ENCODE measurements at regions not wholly inside any gene's neighbourhood (a gene's known extent, or its start where the extent isn't known, plus 50 kb on each side); places are given as distances from the start of the nearest gene placed in this dataset.

DNA sequence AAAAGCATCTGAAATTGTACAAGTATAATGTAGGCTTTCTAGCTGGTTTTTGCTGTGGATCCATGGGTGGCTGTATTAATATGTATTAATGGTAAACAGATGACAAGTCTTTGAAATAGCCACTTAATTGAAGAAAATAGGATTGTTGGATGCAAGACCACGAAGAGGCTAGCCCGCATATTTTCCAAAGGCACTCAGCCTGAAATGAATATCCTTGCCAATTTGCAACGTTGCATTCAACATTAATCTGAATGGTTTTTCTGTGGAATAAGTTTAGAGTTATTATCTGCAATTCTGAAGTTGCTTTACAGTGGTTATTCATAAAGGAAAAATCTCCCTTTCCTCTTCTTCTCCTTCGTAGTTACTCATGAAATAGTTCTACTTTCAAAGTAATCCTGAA lies 86.2 kb upstream of the SPATS2L start:
- DNase-seq: no peak

DNA sequence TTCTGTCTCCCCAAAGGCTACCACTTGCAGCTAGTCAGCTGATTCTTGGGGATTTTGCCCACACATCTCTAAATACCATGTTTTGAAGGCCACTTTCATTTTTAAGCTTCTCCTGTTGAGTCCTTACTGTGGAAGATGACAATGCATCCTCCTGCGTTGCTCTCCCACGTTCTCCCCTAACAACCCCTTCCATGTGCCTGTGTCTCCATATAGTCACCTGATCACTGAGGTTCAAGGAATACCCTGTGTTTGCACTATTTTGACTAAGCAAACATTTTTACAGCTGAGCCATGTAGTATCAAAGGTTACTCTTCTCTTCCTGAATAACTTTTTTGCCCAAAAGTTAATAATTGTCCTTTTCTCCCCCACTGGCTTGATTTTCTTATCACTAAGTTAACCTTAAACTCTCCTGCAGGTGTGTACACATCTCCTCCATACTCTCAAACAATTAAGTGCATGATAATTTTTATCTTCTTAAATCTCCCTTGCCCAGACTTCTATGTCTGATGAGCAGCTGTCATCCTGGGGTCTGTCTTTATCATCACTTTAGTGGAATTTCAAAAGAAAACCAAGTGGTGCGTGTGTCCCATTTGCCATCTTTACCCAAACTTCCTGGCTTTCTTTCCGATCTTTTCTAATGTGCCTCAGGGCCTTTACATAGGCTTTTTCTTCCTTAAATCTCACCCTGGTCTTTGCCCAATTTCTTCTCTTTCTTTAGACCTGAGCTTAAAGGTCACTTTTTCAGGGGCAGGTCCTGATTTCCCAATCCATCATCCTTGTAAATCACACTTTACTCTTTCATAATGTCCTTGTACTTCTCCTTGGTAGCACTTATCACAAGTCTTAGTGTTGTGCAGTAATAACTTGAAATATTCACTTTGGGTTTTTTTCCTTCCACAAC lies 85.2 kb upstream of the SPATS2L start:
- DNase-seq: no peak

DNA sequence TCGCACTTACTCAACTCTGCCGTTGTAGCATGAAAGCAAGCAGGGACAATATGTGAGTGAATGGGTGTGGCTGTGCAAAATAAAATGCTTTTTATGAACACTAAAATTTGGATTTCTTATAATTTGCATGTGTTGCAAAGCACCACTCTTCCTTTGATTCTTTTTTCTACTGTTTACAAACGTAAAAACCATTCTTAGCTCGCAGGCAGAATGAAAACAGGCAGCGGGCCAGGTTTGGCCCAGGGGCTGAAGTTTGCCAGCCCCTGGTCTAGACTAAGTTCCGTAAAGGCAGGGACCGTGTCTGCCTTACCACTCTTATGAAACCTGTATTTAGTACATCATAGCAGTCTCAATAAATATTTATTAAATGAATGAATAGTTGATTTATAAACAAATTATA lies 83.7 kb upstream of the SPATS2L start:
- no peak for DNase-seq

DNA sequence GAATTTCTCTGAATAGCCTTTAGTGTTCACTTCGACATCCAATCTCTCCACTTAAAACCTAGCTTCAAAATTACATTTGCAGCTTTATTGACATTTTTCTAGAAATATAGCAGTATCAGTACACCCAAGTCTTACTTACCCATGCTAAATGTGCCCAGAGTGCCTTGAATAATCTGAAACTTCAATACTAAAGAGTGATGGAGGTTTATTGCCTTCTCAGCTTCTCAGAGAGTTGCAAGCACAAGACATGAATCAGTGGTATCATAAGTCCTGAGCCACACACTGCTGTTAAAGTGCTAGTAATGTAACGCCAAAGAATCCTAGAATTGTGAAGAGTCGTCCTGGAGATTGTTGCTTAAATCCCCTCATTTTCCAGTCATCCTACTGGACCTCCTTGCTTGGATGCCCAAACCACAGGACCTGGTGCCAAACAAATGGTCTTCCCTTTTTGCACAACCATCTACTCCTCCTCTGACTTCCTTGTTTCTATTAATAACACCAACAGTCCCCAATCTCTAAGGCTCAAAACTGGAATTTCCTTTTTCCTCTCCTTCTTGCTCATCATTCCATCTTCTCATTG lies 83.2 kb upstream of the SPATS2L start:
- no peak for DNase-seq

DNA sequence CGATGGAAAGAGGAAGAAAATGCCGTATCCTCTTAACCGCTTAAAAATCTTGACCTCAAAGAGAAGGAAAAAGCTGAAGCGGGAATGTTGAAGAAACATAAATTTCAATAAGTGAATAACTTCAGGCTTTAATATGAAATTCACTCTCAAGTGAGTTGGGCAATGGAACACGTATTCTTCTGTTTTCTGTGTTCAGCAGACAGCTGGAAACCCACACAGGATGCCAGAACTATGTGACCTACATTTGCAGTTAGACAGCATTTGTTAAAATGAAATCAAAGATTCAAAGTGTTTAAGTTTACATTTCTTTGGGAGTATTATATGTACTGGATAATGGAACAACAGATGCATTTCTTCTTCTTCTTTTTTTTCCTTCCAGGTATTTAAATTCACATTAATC lies 80.5 kb upstream of the SPATS2L start:
- DNase-seq: no peak

DNA sequence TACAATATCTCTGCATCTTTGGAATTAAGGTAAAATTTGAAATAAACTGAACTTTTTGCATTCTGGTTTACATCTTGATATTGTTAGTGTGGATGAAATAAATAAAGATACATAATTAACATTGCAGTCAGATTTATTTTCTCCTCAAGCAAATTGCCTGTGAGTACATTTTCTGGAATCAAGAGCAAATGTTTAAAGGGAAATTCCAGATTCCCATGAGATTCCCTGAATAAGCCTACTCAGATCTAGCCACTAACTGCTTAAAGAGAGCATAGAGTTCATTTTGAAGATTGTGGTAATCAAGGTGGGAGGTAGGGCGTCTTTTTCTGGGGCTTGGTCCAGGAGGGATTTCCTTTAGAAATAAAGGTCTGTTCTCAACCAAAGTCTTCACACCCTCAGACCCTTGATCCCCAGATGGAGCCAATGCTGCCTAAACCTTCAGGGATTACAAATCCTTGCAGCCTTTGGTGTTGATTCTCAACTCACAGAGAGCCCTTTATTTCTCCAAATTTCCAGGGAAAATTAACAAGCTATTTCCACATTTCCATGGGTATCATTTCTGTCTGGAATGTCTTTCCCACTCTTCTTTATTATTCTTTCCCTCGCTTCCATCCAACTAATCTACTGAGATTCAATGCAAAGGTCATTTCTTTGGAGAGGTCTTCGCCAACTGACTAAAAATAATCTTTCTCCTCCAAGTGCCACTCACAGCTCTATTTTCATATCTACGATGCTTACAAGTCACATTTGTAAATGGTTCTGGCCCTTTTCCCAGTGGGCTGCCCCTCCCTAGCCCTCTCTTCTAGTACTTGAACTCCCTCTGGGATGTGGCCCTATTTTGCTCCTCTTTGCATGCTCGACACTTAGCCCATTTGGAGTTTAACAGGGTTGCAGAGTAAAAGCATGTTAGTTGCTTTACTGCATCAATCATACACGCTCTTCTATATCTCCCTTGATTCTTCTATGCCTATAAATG lies 79.8 kb upstream of the SPATS2L start:
- no peak for DNase-seq

DNA sequence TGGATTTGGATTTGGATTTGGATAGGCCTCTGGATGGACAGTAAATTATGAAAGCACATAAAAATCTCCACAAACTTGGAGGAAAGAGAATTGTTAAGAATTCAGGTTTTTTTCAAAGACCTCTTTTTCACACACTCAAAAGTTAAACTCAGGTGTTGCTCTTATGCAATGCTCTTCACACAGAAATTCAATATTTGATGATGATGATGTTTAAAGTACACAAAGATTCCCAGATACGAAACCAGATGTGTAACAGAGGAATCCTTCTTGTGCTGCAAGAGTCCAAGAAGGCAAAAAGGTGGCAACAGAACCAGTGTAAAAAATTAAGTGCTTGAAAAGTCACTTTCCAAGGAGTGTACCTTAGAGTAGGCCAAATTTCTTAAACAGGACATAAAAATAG lies 75.8 kb upstream of the SPATS2L start:
- no peak for DNase-seq

DNA sequence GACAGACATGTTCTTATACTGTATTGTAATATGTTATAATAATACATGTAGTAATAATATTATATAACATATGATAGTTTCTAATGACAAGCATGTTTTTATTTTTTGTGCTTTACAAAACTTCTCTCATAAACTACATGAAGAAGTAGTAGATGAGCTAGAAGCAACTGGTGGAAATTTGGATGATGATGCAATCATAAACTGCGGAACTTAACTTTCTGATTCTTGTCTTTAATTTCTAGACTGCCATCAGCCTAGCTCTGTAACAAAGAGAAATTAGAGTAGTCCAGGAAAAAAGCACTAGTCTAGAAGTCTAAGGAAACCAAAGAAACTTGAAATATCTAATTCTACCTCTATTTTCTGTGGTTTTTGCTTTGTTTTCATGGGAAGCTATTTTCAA lies 71.0 kb upstream of the SPATS2L start:
- DNase-seq: no peak

DNA sequence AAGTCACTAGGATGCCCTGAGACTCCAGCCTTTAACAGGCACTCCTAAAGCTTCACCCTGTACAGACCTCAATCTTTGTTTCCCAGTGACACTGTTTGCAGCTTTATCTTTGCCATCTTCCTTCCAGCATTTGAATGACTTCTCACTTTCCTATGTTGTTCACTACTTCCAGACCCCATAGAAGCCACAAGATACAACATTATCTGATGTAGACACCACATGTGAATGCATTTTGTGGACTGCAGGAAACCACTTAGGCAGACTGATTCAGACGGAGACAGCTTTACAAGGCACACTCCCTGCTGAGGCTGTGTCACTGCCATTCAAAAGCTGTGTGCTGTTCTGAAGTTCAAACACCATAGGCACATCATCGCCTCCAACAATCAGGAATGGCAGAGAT lies 67.3 kb upstream of the SPATS2L start:
- no peak for DNase-seq

DNA sequence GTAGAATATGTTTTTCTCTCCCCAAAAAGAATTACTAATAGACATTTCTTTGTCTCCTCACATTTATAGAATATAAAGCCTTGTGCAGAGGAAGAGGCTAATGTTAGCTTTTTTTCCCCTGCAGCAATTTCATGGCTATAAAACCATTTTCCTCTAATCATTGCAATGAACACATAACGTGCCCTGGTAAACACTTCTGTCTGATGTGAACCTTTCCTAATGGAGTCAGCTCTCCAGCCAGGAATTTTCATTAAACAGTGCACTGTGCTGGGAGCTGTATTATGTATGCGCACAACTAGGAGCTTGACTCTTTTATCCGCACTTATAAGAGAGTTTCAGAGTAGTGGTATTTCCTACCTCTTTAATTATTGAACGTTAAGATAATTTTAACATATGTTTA lies 63.9 kb upstream of the SPATS2L start:
- no peak for DNase-seq

DNA sequence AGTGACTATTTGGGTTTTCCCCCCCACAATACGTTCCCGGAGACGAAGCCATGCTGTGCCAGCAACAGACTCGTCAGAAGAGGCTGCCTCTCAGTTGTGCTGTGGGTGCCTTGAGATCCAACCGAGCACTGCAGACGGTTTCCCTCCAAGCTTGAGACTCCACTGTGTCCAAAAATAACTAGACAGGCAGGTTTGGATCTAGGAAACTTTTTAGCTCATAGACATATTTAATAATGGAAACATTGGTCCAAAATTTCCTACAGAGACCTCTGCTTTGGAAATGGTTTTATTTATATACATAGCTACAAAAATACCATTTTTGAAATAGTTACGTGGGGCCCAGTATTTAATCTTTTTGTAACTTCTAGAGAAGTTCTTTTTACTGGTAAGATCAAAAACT lies 63.1 kb upstream of the SPATS2L start:
- DNase-seq: no peak

DNA sequence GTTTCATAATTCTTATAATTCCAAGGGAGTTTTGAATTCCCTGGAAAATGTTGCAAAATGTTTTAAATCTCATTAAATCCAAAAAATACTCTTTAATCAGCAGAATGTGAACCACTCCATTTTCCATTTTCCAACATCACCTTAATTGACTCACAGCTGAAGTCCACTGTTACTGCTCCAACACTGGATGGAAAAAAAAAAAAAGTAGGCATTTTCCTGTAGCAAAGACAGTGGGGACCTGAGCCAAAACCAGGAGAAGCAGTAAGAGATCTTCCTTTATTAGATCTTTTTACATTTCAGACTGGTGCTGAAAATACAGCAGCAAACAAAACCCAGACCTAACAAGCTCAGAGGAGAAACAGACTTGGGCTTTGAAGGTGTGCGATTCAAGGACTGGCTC lies 62.4 kb upstream of the SPATS2L start:
- DNase-seq: no peak

DNA sequence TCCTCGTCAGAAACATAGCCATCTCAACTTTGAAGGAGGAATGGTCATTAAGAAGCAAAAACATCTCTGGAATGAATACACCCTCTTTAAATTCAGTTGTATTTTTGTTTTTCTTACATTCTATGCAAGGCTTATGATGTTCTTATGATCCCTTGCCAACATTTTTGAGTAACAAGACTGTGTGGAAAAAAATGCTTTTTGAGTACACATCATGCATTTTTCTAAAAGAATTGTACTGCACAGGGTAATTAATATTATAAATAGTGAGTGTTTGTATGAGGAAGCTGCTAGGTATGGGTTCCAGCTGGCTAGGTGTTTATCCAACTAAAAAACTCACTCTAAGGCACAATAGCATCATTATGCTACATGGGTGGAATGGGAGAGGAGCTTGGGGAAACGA lies 59.0 kb upstream of the SPATS2L start:
- no peak for DNase-seq

DNA sequence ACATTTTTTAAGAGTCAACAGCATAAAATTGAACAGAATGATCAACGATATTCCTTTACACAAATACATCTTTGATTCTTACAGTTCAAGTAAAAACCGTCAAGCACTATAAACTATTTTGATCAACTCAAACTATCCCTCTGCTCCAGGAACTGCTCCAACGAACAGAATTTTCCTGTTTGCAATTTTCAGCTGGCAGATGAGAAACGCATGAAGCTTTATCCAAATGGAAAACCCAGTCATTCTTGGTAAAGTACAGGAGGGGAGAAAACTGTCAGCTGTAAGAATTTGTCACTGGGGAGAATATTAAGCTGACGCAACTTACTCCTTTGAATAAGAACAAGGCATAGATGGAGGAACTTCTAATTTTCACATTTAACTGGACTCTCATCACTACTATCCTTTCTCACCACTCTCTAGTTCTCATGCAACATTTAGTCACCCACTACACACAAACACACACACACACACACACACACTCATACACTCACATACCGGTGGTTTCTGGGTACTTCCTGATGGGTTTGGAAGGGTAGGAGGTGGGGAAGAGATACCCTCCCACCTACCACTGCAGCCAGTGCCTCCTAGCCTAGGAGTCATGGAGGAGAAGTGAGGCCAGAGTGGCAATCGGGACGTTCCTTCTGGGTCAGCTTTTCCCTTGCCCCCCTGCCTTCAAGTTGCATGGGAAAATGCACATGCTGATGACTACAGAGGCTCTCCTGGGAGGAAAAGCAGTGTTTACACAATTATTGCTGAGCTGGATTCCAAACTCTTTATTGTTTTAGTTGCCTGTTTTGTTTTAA lies 54.0 kb upstream of the SPATS2L start:
- no peak for DNase-seq

DNA sequence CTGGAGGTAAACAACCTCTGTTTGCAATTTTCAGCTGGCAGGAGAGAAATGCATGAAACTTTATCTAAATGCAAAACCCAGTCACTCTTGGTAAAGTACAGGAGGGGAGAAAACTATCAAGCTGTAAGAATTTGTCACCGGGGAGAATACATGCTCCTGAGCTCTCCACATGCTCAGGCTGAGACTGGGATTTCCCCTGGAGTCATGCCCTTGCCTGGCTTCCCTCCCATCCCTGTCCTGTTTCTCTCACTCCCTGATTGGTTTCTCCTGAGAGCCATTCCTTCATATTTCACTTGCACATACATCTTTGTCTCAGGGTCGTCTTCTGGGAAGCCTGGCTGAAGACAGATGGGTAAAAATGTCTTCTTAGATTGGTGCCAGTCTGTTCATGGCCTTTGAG lies 52.9 kb upstream of the SPATS2L start:
- no peak for DNase-seq

DNA sequence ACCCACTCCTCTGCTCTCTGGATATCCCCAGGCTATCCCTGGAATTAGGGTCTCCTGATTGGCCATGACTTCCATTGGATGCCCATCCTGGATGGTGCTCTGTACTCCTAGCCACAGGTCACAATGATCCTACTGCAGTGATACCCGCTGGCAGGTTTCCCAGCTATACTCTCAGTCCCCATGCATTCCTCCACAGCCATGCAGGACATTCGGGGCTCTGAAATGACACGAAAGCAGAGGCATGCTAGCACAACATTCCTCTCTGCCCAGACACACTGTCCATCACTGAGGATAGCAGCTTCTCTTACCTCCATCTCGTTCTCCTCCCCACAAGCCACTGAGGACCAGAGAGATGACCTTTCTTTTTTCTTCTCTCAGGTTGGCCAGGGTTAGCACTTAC lies 51.7 kb upstream of the SPATS2L start:
- no peak for DNase-seq

DNA sequence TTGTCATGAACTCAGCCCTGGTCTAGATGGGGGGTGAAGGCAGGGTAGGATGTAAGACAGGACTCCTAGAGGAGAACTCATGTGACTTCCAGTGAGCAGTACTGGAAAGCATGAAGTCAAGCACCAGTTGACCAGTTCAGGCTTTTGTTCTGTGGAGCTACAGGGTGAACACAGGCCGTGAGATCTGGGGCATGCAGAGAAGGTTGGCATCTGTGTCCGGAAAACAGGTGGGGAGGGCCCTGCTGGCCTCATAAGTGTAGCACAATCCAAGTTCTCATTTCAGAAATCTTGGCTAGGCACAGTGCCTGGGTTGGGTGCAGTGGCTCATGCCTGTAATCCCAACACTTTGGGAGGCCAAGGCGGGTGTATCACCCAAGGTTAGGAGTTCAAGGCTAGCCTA lies 50.9 kb upstream of the SPATS2L start:
- no peak for DNase-seq

Data from 8988T (cell line).